ENCODE measurements at regions not wholly inside any gene's neighbourhood (a gene's known extent, or its start where the extent isn't known, plus 50 kb on each side); places are given as distances from the start of the nearest gene placed in this dataset.

GRCh38 chr6:145051661-145052060, 683.7 kb downstream of the EPM2A start:
- no peaks in the 10 kb centered on the region for H3K27me3 Mint-ChIP-seq (ENCODE audit: low read depth)
- H3K4me3 Mint-ChIP-seq, result no peak overlapping the region
- no peak overlapping the region for H3K27ac Mint-ChIP-seq
- H3K9me3 Mint-ChIP-seq, result no peaks in the 10 kb centered on the region
- no peak for TF ChIP-seq CREM (CRISPR knock-in tag; IDR thresholded peaks at IDR 0.05)
- TF ChIP-seq PRDM15 (CRISPR knock-in tag; IDR thresholded peaks at IDR 0.05), result no peak
- TF ChIP-seq NR3C1 (CRISPR knock-in tag; conservative IDR thresholded peaks at IDR 0.05; ENCODE audit: low read depth), result no peak
- no peak for TF ChIP-seq FOXJ3 (CRISPR knock-in tag; IDR thresholded peaks at IDR 0.05; ENCODE audit: borderline replicate concordance)
- TF ChIP-seq, protein P1, sequence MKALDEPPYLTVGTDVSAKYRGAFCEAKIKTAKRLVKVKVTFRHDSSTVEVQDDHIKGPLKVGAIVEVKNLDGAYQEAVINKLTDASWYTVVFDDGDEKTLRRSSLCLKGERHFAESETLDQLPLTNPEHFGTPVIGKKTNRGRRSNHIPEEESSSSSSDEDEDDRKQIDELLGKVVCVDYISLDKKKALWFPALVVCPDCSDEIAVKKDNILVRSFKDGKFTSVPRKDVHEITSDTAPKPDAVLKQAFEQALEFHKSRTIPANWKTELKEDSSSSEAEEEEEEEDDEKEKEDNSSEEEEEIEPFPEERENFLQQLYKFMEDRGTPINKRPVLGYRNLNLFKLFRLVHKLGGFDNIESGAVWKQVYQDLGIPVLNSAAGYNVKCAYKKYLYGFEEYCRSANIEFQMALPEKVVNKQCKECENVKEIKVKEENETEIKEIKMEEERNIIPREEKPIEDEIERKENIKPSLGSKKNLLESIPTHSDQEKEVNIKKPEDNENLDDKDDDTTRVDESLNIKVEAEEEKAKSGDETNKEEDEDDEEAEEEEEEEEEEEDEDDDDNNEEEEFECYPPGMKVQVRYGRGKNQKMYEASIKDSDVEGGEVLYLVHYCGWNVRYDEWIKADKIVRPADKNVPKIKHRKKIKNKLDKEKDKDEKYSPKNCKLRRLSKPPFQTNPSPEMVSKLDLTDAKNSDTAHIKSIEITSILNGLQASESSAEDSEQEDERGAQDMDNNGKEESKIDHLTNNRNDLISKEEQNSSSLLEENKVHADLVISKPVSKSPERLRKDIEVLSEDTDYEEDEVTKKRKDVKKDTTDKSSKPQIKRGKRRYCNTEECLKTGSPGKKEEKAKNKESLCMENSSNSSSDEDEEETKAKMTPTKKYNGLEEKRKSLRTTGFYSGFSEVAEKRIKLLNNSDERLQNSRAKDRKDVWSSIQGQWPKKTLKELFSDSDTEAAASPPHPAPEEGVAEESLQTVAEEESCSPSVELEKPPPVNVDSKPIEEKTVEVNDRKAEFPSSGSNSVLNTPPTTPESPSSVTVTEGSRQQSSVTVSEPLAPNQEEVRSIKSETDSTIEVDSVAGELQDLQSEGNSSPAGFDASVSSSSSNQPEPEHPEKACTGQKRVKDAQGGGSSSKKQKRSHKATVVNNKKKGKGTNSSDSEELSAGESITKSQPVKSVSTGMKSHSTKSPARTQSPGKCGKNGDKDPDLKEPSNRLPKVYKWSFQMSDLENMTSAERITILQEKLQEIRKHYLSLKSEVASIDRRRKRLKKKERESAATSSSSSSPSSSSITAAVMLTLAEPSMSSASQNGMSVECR (CRISPR knock-in tag; IDR thresholded peaks at IDR 0.05; ENCODE audit: borderline replicate concordance), result no peak
- TF ChIP-seq CTCF (IDR thresholded peaks at IDR 0.05), result no peak
- TF ChIP-seq, protein P2, sequence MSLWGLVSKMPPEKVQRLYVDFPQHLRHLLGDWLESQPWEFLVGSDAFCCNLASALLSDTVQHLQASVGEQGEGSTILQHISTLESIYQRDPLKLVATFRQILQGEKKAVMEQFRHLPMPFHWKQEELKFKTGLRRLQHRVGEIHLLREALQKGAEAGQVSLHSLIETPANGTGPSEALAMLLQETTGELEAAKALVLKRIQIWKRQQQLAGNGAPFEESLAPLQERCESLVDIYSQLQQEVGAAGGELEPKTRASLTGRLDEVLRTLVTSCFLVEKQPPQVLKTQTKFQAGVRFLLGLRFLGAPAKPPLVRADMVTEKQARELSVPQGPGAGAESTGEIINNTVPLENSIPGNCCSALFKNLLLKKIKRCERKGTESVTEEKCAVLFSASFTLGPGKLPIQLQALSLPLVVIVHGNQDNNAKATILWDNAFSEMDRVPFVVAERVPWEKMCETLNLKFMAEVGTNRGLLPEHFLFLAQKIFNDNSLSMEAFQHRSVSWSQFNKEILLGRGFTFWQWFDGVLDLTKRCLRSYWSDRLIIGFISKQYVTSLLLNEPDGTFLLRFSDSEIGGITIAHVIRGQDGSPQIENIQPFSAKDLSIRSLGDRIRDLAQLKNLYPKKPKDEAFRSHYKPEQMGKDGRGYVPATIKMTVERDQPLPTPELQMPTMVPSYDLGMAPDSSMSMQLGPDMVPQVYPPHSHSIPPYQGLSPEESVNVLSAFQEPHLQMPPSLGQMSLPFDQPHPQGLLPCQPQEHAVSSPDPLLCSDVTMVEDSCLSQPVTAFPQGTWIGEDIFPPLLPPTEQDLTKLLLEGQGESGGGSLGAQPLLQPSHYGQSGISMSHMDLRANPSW (CRISPR knock-in tag; conservative IDR thresholded peaks at IDR 0.05; ENCODE audit: low read depth), result no peak
- no peak for TF ChIP-seq NR1H2 (CRISPR knock-in tag; IDR thresholded peaks at IDR 0.05)
- TF ChIP-seq E2F4 (CRISPR knock-in tag; IDR thresholded peaks at IDR 0.05; ENCODE audit: borderline replicate concordance, low read depth), result no peak
- no peak for TF ChIP-seq ZBTB21 (CRISPR knock-in tag; IDR thresholded peaks at IDR 0.05; ENCODE audit: borderline replicate concordance)
- TF ChIP-seq, protein P3, sequence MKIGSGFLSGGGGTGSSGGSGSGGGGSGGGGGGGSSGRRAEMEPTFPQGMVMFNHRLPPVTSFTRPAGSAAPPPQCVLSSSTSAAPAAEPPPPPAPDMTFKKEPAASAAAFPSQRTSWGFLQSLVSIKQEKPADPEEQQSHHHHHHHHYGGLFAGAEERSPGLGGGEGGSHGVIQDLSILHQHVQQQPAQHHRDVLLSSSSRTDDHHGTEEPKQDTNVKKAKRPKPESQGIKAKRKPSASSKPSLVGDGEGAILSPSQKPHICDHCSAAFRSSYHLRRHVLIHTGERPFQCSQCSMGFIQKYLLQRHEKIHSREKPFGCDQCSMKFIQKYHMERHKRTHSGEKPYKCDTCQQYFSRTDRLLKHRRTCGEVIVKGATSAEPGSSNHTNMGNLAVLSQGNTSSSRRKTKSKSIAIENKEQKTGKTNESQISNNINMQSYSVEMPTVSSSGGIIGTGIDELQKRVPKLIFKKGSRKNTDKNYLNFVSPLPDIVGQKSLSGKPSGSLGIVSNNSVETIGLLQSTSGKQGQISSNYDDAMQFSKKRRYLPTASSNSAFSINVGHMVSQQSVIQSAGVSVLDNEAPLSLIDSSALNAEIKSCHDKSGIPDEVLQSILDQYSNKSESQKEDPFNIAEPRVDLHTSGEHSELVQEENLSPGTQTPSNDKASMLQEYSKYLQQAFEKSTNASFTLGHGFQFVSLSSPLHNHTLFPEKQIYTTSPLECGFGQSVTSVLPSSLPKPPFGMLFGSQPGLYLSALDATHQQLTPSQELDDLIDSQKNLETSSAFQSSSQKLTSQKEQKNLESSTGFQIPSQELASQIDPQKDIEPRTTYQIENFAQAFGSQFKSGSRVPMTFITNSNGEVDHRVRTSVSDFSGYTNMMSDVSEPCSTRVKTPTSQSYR (CRISPR knock-in tag; IDR thresholded peaks at IDR 0.05), result no peak
- ATAC-seq, result no peak
- POLR2A ChIA-PET, result no interaction called here
- no peak for DNase-seq (ENCODE audit: low spot score)
- no peaks in the 10 kb centered on the region for H3K36me3 Mint-ChIP-seq
- CTCF ChIA-PET, result interaction anchor here (0.8 to 1.0 kb wide), 2 partner anchors 9 to 582 kb away, joined by 3 to 4 read pairs; no protein-coding TSS in a partner anchor
- no peaks in the 10 kb centered on the region for H3K4me1 Mint-ChIP-seq

Data from WTC11 (cell line).